ENCODE measurements at regions not wholly inside any gene's neighbourhood (a gene's known extent, or its start where the extent isn't known, plus 50 kb on each side); places are given as distances from the start of the nearest gene placed in this dataset.

- no peaks in the 10 kb centered on the region for H3K36me3 ChIP-seq (ENCODE audit: control insufficient read depth in 4 of 4, insufficient read depth in 3 of 4, low read depth in 1 of 4, low read length in 3 of 4)
- DNase-seq (ENCODE audit: low spot score): no peak
- no peak overlapping the region for H3K27ac ChIP-seq (ENCODE audit: low read depth in 1 of 2, low read length in 2 of 2)
- H3K4me1 ChIP-seq (ENCODE audit: control insufficient read depth in 4 of 4, insufficient read depth in 4 of 4, low read length in 3 of 4): no peaks in the 10 kb centered on the region
- 48% methylated on average over 2 of the region's 2 CpGs for WGBS
- H3K9ac ChIP-seq (ENCODE audit: low read depth in 1 of 2, low read length in 2 of 2): peak overlapping the region in 1 of 2 donors; percentile 7
- TF ChIP-seq FOXA1 (IDR thresholded peaks at IDR 0.05) (no peak), HNF4G (IDR thresholded peaks at IDR 0.05) (no peak), NR2F2 (IDR thresholded peaks at IDR 0.05) (no peak), CTCF (IDR thresholded peaks at IDR 0.05; ENCODE audit: low read depth, low read length, missing input control) (no peak), TAF1 (conservative IDR thresholded peaks at IDR 0.05) (no peak)
- TF ChIP-seq, protein P1, sequence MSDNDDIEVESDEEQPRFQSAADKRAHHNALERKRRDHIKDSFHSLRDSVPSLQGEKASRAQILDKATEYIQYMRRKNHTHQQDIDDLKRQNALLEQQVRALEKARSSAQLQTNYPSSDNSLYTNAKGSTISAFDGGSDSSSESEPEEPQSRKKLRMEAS (IDR thresholded peaks at IDR 0.05): no peak
- no peak overlapping the region for H3K4me3 ChIP-seq (ENCODE audit: low read depth in 1 of 3, low read length in 3 of 3)
- no peaks in the 10 kb centered on the region for H3K9me3 ChIP-seq (ENCODE audit: control insufficient read depth in 4 of 4, low read length in 3 of 4)
- H3K27me3 ChIP-seq (ENCODE audit: control insufficient read depth in 4 of 4, insufficient read depth in 4 of 4, low read length in 3 of 4): no peaks in the 10 kb centered on the region
These were observed 500.6 kb upstream of the IGFBP3 start for GRCh38 chr7:46421441-46422230.

GRCh38 chr7:46414946-46415345 is 493.9 kb upstream of the IGFBP3 start:
- no peak overlapping the region for H3K4me3 ChIP-seq (ENCODE audit: low read depth in 1 of 3, low read length in 3 of 3)
- no peak overlapping the region for H3K27ac ChIP-seq (ENCODE audit: low read depth in 1 of 2, low read length in 2 of 2)
- no peak for TF ChIP-seq JUND (IDR thresholded peaks at IDR 0.05)
- TF ChIP-seq CTCF (IDR thresholded peaks at IDR 0.05; ENCODE audit: low read depth, low read length, missing input control): no peak
- TF ChIP-seq RXRA (IDR thresholded peaks at IDR 0.05): peak in 1 of 2 donors; percentile 8
- no peak for TF ChIP-seq FOXA1 (IDR thresholded peaks at IDR 0.05)
- TF ChIP-seq, protein P1 (IDR thresholded peaks at IDR 0.05): no peak
- no peak for TF ChIP-seq HNF4A (conservative IDR thresholded peaks at IDR 0.05)
- no peak for TF ChIP-seq SP1 (IDR thresholded peaks at IDR 0.05)
- no peak for TF ChIP-seq ZBTB33 (IDR thresholded peaks at IDR 0.05)
- no peaks in the 10 kb centered on the region for H3K36me3 ChIP-seq (ENCODE audit: control insufficient read depth in 4 of 4, insufficient read depth in 3 of 4, low read depth in 1 of 4, low read length in 3 of 4)
- no peaks in the 10 kb centered on the region for H3K27me3 ChIP-seq (ENCODE audit: control insufficient read depth in 4 of 4, insufficient read depth in 4 of 4, low read length in 3 of 4)
- H3K9ac ChIP-seq (ENCODE audit: low read depth in 1 of 2, low read length in 2 of 2): no peak overlapping the region
- DNase-seq (ENCODE audit: low spot score): no peak
- no peaks in the 10 kb centered on the region for H3K4me1 ChIP-seq (ENCODE audit: control insufficient read depth in 4 of 4, insufficient read depth in 4 of 4, low read length in 3 of 4)
- H3K9me3 ChIP-seq (ENCODE audit: control insufficient read depth in 4 of 4, low read length in 3 of 4): no peaks in the 10 kb centered on the region
- 54% methylated on average over 2 of the region's 2 CpGs for WGBS

Measured in liver (tissue), 8 donors.